Aorta (tissue), 5 donors: ENCODE measurements at regions not wholly inside any gene's neighbourhood (a gene's known extent, or its start where the extent isn't known, plus 50 kb on each side); places are given as distances from the start of the nearest gene placed in this dataset.
"Not testable (repeated sequence)": the region's sequence is repeated elsewhere in the genome, so short reads cannot be mapped to it uniquely, and the experiment has no call there.

Experiments
- ATAC-seq: fragments of 200-7000 bp; cut with Tn5 transposase; one replicate; pipeline ENCODE4 v1.9.1; 2022; ENCODE audit warnings: moderate library complexity; ENCODE audit not compliant: low FRiP score
- DNase-seq, 2 donors: peaks; one replicate each; pipeline ENCODE4 v3.0.0-alpha.2; 2020
- H3K27ac ChIP-seq, 2 donors: one replicate each; pipeline ENCODE4 v1.5.1; 2013; ENCODE audit warnings: low read length in 2 of 2, mild to moderate bottlenecking in 2 of 2, moderate library complexity in 2 of 2, control low read depth in 1 of 2, inconsistent platforms in 1 of 2, low read depth in 1 of 2
- H3K27me3 ChIP-seq, 2 donors: one replicate each; pipeline ENCODE4 v1.6.1; 2013; ENCODE audit warnings: control low read depth in 1 of 2, low read length in 1 of 2, mild to moderate bottlenecking in 1 of 2, moderate library complexity in 1 of 2; ENCODE audit not compliant: insufficient read depth in 2 of 2, control insufficient read depth in 1 of 2
- H3K36me3 ChIP-seq, 2 donors: one replicate each; pipeline ENCODE4 v1.6.1; 2013; ENCODE audit warnings: control low read depth in 1 of 2, low read length in 1 of 2, mild to moderate bottlenecking in 1 of 2; ENCODE audit not compliant: insufficient read depth in 2 of 2, control insufficient read depth in 1 of 2
- H3K4me1 ChIP-seq, 2 donors: one replicate each; pipeline ENCODE4 v1.6.1; 2013; ENCODE audit warnings: low read length in 2 of 2, control low read depth in 1 of 2, mild to moderate bottlenecking in 1 of 2, moderate library complexity in 1 of 2; ENCODE audit not compliant: insufficient read depth in 2 of 2, control insufficient read depth in 1 of 2
- H3K4me3 ChIP-seq, 2 donors: one replicate each; pipeline ENCODE4 v1.5.1; 2013; ENCODE audit warnings: low read length in 2 of 2, control low read depth in 1 of 2, mild to moderate bottlenecking in 1 of 2
- H3K9me3 ChIP-seq: one replicate; pipeline ENCODE4 v1.6.1; 2013; ENCODE audit warnings: mild to moderate bottlenecking, low read length; ENCODE audit not compliant: control insufficient read depth
- WGBS, 2 donors: extraction: QIAGEN DNeasy Blood & Tissue Kit; methylation state at CpG; one replicate each; pipeline ENCODE4 v1.1.7; 2013; 5-methylcytosine and 5-hydroxymethylcytosine counted together
- intact Hi-C, 2 donors: fragments of 100-400 bp; cut with DNase I; formaldehyde crosslinking; loops; one replicate each; pipeline versions ENCODE4 v1.14.2 to v1.15.0; 2022
- donor health status: healthy with polysubstance abuse.
- donor health status: Bipolar disorder and iron deficiency.
- donor health status: DM: no; HTN: no; CAD: no.
- donor health status: DM: no; HTN: no; CAD: no.
- donor health status: DM: yes; HTN: yes; CAD: no.

DNA sequence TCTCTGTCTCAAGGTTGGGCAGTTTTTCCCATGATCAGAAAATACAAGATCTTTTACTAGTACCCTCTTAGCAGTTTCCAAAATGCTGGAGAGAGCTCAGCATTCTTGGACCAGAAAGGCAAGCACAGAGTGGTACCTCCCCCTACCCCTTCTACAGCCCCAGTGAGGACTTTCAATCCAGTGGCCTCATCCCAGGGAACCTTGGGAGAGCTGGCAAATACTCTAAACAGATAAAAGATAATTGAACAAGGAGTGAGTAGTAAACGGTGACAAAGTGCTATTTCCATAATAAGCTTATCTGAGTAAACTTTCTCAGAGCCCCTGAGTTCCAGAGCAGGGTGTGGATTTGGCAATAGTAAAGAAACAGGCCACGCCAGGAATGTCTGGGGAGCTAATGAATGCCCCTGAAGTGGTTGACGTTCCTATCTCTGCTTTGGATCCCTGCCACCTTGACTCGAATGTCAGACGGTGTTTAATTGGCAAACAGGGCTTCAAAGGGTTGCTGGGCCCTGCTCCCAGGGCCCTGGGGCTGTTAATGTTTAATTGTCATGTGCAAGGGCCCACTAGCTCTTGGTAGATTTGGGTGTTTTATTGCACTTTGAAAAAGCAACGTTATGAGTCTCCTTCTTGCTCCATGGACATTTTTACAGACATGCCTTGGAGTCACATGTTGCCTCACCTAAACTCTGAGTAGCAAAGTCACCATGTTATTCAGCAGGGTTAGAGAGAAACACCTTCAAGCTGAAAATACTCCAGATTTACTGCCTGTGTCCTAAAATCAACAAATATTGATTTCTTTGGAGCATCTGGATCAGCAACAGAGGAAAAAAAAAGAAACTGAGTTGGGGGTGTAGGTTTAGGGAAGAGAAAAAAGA, 239.9 kb downstream of the CYRIA start:
- DNase-seq (no peak), ATAC-seq (no peak)
- Histone ChIP-seq H3K27ac (no peak overlapping the region), H3K4me3 (no peak overlapping the region), H3K9me3 (peaks cover 2% of the 10 kb centered on the region), H3K36me3 (no peaks in the 10 kb centered on the region), H3K4me1 (no peaks in the 10 kb centered on the region), H3K27me3 (no peaks in the 10 kb centered on the region)
- 10 to 14% methylated on average over 6 of the region's 6 CpGs for WGBS, 2 donors
- intact Hi-C loops: no loop called here

DNA sequence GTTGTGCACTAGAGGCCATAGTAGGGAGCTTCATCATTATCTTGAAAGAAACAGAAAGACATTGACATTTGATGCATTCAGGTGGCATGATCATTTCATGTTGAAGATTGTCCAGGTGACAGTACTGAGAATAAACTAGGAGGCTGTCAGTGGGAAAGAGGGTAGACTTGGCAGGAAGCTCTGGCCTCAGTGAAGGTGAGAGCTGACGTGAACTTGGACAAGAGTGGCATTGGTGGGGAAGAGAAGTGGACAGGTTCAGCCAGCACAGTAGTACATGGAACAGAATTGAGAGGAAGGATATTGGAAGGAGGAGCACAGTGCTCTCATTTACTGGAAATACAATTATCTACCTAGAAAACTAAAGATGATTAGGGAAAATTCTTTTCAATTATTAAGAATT, 245.2 kb downstream of the CYRIA start:
- no peaks in the 10 kb centered on the region for H3K36me3 ChIP-seq

DNA sequence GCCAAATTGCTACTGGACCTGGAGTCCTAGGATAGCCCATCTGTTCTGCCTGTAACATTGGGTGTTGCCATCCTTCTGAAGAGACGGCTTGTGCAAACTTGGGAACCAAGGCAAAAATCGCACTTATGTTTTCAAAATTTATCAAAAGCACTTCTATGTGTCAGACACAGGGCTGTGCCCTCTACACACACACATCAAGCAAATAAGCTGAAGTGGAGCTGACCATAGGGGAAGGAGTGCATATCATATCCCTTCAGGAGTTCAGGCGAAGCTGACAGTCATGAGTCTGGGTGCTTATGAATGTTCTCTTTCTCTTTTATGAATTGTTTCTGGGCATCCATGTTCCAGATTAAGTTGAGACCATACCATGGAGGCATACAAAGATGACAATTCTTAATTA, 247.9 kb downstream of the CYRIA start:
- ATAC-seq (no peak), DNase-seq (no peak)
- Histone ChIP-seq H3K27ac (no peak overlapping the region), H3K36me3 (no peaks in the 10 kb centered on the region), H3K4me1 (no peaks in the 10 kb centered on the region), H3K9me3 (peaks cover 3% of the 10 kb centered on the region), H3K27me3 (no peaks in the 10 kb centered on the region), H3K4me3 (no peak overlapping the region)
- intact Hi-C loops: no loop called here
- WGBS, 2 donors: 72 to 76% methylated on average over 3 of the region's 3 CpGs

More for the DNA sequence above, 245.2 kb downstream of the CYRIA start:
- Histone ChIP-seq H3K4me3 (no peak overlapping the region), H3K27ac (no peak overlapping the region), H3K4me1 (no peaks in the 10 kb centered on the region), H3K9me3 (no peaks in the 10 kb centered on the region), H3K27me3 (no peaks in the 10 kb centered on the region)
- intact Hi-C loops: no loop called here
- WGBS, 2 donors: 80 to 94% methylated on average over 1 of the region's 1 CpG
- ATAC-seq (no peak), DNase-seq (no peak)

DNA sequence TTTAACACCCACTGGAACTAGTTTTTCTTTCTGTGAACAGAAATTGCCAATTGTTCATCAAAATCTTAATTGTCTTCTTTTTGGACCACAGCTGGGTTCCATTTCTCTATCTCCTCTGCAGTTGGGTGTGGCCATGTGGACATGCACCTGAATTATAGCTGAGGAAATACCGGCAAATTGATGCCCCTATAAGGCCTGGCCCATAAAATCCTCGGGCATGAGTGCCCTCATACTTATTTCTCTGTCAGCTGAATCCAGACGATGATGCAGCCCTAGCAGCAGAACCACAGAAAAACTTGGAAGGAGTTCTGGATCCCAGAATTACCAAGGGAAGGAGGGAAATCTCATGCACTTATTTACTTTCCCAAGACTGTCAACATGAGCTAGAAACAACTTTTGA, 249.0 kb downstream of the CYRIA start:
- Histone ChIP-seq H3K4me3 (no peak overlapping the region), H3K27me3 (no peaks in the 10 kb centered on the region), H3K27ac (no peak overlapping the region), H3K4me1 (no peaks in the 10 kb centered on the region), H3K36me3 (no peaks in the 10 kb centered on the region), H3K9me3 (peaks cover 3% of the 10 kb centered on the region)
- 41 to 61% methylated on average over 3 of the region's 3 CpGs for WGBS, 2 donors
- ATAC-seq (no peak), DNase-seq (no peak)
- intact Hi-C loops: no loop called here

DNA sequence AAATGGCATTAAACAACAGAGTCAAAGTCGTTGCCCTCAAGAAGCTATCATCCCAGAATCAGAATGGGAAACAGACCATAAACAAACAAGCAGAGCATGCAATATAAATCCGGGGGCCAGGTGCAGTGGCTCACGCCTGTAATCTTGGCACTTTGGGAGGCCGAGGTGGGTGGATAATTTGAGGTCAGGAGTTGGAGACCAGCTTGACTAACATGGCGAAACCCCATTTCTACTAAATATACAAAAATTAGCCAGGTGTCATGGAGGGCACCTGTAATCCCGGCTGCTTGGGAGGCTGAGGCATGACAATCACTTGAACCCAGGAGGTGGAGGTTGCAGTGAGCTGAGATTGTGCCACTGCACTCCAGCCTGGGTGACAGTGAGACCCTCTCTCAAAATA, 249.8 kb downstream of the CYRIA start:
- H3K4me3 ChIP-seq, H3K4me1 ChIP-seq, H3K9me3 ChIP-seq, H3K36me3 ChIP-seq, ATAC-seq, H3K27me3 ChIP-seq, H3K27ac ChIP-seq, DNase-seq, intact Hi-C loops: not testable (repeated sequence)
- 90 to 93% methylated on average over 6 of the region's 6 CpGs for WGBS, 2 donors

DNA sequence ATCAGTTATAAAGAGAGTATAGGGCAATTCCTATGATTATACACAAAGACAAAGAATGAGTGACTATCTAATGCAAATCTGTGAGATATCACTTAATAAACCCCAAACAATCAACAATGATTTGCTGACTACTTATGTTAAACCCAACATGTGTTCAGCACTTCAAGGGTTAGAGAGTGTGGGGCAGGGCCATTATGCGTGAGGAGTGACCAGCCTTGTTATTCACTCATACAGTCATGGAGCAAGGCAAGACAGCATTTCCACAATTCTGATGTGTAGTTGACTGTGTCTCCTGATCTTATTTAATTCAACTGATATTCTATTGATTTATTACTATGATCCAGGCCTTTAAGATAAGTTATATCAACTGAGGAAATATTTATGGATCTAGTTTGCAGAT, 251.7 kb downstream of the CYRIA start:
- Histone ChIP-seq H3K36me3 (no peaks in the 10 kb centered on the region), H3K9me3 (peaks cover 5% of the 10 kb centered on the region), H3K27ac (no peak overlapping the region), H3K4me3 (no peak overlapping the region), H3K4me1 (no peaks in the 10 kb centered on the region), H3K27me3 (peaks cover 0 to 2% of the 10 kb centered on the region in 2 donors)
- 29 to 32% methylated on average over 1 of the region's 1 CpG for WGBS, 2 donors
- ATAC-seq: no peak
- no peak for DNase-seq
- intact Hi-C loops: no loop called here

DNA sequence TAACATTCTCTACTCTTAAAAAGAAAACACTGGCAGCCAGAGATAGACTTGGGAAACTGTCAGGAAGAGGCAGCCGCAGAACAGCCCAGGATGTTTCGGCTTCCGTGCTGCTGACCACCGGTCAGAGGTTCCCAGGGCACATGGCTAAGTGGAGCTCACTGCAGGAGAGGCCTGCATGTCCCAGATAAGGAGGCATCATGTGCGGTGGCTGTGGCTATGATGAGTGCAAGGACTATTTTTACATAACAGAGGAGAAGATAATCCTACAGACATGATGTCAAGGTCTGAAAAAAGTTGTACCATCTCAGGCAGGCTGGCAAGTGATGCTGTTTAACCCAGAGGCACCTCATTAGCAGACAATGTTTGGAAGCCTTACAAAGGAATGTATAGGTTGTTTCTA, 252.3 kb downstream of the CYRIA start:
- Histone ChIP-seq H3K27ac (no peak overlapping the region), H3K4me3 (no peak overlapping the region), H3K27me3 (peaks cover 0 to 2% of the 10 kb centered on the region in 2 donors), H3K4me1 (no peaks in the 10 kb centered on the region), H3K36me3 (no peaks in the 10 kb centered on the region), H3K9me3 (peaks cover 5% of the 10 kb centered on the region)
- ATAC-seq (no peak), DNase-seq (no peak)
- WGBS, 2 donors: 25 to 26% methylated on average over 5 of the region's 5 CpGs
- intact Hi-C loops: no loop called here

DNA sequence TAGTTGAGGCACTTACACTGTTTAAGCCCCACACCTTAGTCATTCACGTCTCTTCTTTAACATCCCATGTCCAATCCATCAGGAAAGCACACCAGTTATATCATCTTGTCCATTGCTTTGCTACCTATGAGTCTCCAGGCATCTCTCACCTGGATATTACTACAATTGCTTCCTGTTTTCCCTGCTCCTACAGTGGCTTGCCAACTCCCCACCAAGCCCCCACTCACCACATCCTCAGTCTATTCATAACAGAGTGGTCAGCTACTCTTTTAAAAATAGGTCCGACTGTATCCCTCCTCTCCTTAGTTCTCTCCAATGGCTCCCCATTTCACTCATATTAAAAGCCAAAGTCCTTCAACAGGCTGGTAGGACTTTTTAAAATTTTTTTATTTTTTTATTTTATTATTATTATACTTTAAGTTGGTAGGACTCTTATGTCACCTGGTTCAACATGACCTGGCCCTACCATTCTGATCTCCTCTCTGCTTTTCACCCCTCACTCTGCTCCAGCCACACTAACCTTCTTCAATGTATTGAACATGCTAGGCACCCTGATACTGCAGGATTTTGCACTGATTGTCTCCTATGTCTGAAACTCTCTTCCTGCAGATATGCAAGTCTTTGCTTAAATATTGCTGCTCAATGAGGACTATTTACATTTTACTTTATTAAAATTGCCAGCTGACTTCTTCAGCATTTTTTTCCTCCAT, 253.2 kb downstream of the CYRIA start:
- Histone ChIP-seq H3K9me3 (peaks cover 5% of the 10 kb centered on the region), H3K27ac (no peak overlapping the region), H3K4me1 (no peaks in the 10 kb centered on the region), H3K27me3 (peaks cover 0 to 2% of the 10 kb centered on the region in 2 donors), H3K4me3 (no peak overlapping the region), H3K36me3 (no peaks in the 10 kb centered on the region)
- 76 to 78% methylated on average over 2 of the region's 2 CpGs for WGBS, 2 donors
- no peak for DNase-seq
- intact Hi-C loops: no loop called here
- no peak for ATAC-seq

DNA sequence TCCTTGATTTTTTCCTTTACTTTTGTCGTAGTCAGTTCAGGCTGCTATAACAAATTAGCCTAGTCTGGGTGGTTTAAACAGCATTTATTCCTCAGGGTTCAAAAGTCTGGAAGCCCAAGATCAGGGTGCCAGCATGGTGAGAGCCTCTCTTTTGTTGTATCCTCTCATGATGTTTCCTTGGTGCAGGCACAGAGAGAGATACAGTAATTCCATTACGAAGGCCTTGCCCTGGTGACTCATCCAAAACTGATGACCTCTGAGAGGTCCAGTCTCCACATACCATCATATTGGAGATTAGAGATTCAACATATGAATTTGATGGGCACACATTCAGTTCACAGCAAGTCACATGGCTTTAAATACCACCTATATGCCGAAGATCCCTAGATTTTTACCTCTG, 253.8 kb downstream of the CYRIA start:
- ATAC-seq (no peak), DNase-seq (no peak)
- Histone ChIP-seq H3K36me3 (no peaks in the 10 kb centered on the region), H3K27ac (no peak overlapping the region), H3K4me3 (no peak overlapping the region), H3K9me3 (peaks cover 5% of the 10 kb centered on the region), H3K27me3 (peaks cover 0 to 2% of the 10 kb centered on the region in 2 donors), H3K4me1 (no peaks in the 10 kb centered on the region)
- intact Hi-C loops: no loop called here
- WGBS, 2 donors: 84 to 92% methylated on average over 3 of the region's 3 CpGs
